ENCODE measurements at regions not wholly inside any gene's neighbourhood (a gene's known extent, or its start where the extent isn't known, plus 50 kb on each side); places are given as distances from the start of the nearest gene placed in this dataset.

DNA sequence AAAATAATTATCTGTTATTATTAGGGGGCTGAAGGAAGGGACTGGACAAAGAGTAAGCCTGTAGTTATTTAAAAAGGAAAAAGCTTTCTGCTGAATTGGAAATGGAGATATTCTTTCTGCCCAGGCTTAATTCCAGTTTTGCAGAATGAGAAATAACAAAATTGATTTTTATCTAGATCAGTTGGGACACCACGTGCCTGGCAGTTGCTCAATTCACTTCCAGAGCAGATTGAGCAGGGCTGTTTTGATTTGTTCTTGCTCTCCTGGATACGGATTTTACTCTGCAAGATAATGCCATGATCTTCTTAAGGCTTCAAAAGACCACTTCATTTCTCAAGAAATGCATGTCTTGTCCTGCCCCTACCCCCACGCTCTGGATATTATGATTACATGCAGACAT is 524.3 kb downstream of the TCERG1L start:
- Mint-ChIP-seq H3K36me3 (no peaks in the 10 kb centered on the region), H3K4me1 (no peaks in the 10 kb centered on the region)

GRCh38 chr10:130787821-130788220 is 523.7 kb downstream of the TCERG1L start:
- Mint-ChIP-seq H3K27me3 (no peaks in the 10 kb centered on the region), H3K4me3 (no peak overlapping the region), H3K9me3 (no peaks in the 10 kb centered on the region), H3K36me3 (no peaks in the 10 kb centered on the region), H3K4me1 (no peaks in the 10 kb centered on the region), H3K27ac (no peak overlapping the region)
- no peak for DNase-seq

More for the DNA sequence above, 524.3 kb downstream of the TCERG1L start:
- Mint-ChIP-seq H3K27me3 (no peaks in the 10 kb centered on the region), H3K27ac (no peak overlapping the region), H3K4me3 (no peak overlapping the region), H3K9me3 (no peaks in the 10 kb centered on the region)
- DNase-seq: no peak

DNA sequence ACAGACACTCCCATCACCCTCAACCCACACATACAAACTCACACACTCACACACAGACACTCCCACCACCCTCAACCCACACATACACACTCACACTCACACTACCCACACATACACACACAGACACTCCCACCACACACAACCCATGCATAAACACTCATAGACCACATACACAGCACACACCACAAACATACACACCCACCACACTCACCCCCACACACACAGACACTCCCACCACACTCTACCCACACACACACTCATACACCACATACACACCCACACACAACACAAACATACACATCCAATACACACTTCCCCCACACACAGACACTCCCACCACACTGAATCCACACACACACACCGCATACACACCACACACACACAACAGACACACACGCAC is 521.2 kb downstream of the TCERG1L start:
- no peak overlapping the region for H3K27ac Mint-ChIP-seq
- H3K4me3 Mint-ChIP-seq: no peak overlapping the region
- DNase-seq: no peak
- H3K27me3 Mint-ChIP-seq: no peaks in the 10 kb centered on the region
- no peaks in the 10 kb centered on the region for H3K36me3 Mint-ChIP-seq
- H3K9me3 Mint-ChIP-seq: no peaks in the 10 kb centered on the region
- no peaks in the 10 kb centered on the region for H3K4me1 Mint-ChIP-seq

- no peaks in the 10 kb centered on the region for H3K9me3 Mint-ChIP-seq
- no peaks in the 10 kb centered on the region for H3K4me1 Mint-ChIP-seq
- H3K4me3 Mint-ChIP-seq: no peak overlapping the region
- no peak for DNase-seq
- H3K27ac Mint-ChIP-seq: no peak overlapping the region
- no peaks in the 10 kb centered on the region for H3K27me3 Mint-ChIP-seq
- H3K36me3 Mint-ChIP-seq: no peaks in the 10 kb centered on the region
Observed at GRCh38 chr10:130792096-130792845, 519.2 kb downstream of the TCERG1L start.

- no peak for DNase-seq
- H3K4me3 Mint-ChIP-seq: no peak overlapping the region
- H3K27me3 Mint-ChIP-seq: no peaks in the 10 kb centered on the region
Observed at GRCh38 chr10:130795819-130796218, 515.7 kb downstream of the TCERG1L start.

DNA sequence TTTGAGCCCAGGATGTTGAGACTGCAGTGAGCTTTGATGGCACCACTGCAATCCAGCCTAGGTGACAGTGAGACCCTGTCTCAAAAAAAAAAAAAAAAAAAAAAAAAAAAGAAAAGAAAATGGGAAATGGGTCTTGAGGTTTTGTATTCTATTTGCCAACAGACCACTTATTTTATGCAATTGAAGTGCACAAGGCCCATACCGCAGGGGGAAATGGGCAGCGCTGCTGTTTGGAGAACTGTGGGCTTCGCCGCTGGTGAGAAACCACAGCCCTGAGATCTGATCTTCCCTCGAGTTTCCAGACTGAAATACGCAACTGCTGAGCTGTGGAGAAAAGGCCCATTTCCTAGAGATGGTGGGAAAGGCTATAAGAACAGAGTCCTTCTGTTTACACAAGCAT is 512.0 kb downstream of the TCERG1L start:
- H3K27ac Mint-ChIP-seq: no peak overlapping the region
- no peak overlapping the region for H3K4me3 Mint-ChIP-seq
- no peaks in the 10 kb centered on the region for H3K9me3 Mint-ChIP-seq
- no peaks in the 10 kb centered on the region for H3K27me3 Mint-ChIP-seq
- no peaks in the 10 kb centered on the region for H3K36me3 Mint-ChIP-seq
- no peaks in the 10 kb centered on the region for H3K4me1 Mint-ChIP-seq
- DNase-seq: no peak

More at GRCh38 chr10:130795819-130796218, 515.7 kb downstream of the TCERG1L start:
- Mint-ChIP-seq H3K4me1 (no peaks in the 10 kb centered on the region), H3K9me3 (no peaks in the 10 kb centered on the region), H3K36me3 (no peaks in the 10 kb centered on the region), H3K27ac (no peak overlapping the region)

- DNase-seq: no peak
- H3K27ac Mint-ChIP-seq: no peak overlapping the region
- H3K4me1 Mint-ChIP-seq: no peaks in the 10 kb centered on the region
- no peak overlapping the region for H3K4me3 Mint-ChIP-seq
- no peaks in the 10 kb centered on the region for H3K36me3 Mint-ChIP-seq
- no peaks in the 10 kb centered on the region for H3K27me3 Mint-ChIP-seq
- H3K9me3 Mint-ChIP-seq: no peaks in the 10 kb centered on the region
Observed at GRCh38 chr10:130800281-130800680, 511.2 kb downstream of the TCERG1L start.

DNA sequence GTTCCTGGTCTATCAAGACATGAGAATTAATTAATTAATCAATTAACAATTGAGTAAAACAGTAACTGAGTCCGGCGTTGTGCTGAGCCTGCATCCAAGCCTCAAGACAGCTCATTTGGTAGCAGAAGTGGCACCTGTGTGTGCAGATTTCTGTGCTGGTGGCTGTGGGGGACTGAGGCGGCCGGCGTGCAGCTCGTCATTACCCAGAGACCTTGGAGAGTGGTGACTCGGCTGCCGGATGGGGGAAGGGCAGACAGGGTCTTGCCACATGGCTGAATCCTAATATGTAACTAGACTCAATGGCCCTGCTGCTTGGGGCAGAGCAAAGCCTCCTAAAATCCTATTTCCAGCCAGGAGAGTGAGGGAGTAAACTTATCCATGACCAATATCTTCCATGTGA is 510.2 kb downstream of the TCERG1L start:
- Mint-ChIP-seq H3K27me3 (no peaks in the 10 kb centered on the region), H3K36me3 (no peaks in the 10 kb centered on the region), H3K9me3 (no peaks in the 10 kb centered on the region), H3K4me3 (no peak overlapping the region), H3K4me1 (no peaks in the 10 kb centered on the region), H3K27ac (no peak overlapping the region)
- DNase-seq: no peak

- no peaks in the 10 kb centered on the region for H3K36me3 Mint-ChIP-seq
- H3K4me1 Mint-ChIP-seq: no peaks in the 10 kb centered on the region
- no peak for DNase-seq
- H3K27me3 Mint-ChIP-seq: no peaks in the 10 kb centered on the region
- no peak overlapping the region for H3K4me3 Mint-ChIP-seq
- H3K27ac Mint-ChIP-seq: no peak overlapping the region
- H3K9me3 Mint-ChIP-seq: no peaks in the 10 kb centered on the region
Observed at GRCh38 chr10:130801784-130802183, 509.7 kb downstream of the TCERG1L start.

DNA sequence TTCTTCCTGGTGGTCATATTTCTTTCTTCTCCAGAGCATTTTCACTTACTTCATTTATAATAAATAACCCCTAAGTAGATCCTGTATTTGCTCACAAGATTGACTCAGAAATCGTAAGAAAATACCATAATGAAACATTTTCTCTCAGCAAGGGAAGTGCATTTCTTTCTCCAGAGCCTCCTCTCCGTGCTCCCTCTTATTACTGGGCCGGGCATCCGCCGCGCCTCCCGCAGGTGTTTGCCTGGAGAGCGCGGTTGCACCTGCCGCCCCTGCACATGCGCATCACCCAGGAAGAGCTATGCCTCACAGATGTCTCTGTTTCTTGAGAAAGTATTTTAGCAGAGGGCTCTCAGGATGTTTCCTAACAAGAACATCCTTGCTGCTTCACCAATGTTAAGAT is 509.2 kb downstream of the TCERG1L start:
- Mint-ChIP-seq H3K9me3 (no peaks in the 10 kb centered on the region), H3K4me3 (no peak overlapping the region), H3K27me3 (no peaks in the 10 kb centered on the region), H3K36me3 (no peaks in the 10 kb centered on the region), H3K4me1 (no peaks in the 10 kb centered on the region), H3K27ac (no peak overlapping the region)
- DNase-seq: no peak

DNA sequence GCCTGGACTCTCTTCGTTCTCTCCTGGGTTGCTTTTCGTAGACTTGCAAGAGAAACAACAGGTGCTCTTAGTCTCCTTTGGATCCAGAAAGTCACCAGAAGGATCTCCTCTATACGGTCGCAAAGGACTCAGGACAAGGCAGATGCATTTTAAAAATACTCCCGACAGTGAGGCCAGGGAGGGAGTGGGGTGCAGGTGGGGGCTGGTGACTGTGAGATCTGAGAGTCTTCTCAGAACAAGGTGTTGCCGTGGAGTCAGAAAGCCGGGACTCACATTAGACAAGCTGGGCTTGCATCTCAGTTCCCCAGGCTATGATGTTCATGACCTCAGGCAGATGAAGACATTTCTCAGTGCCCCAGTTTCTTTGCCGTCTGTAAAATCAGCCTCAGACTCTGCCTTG is 507.2 kb downstream of the TCERG1L start:
- no peak overlapping the region for H3K4me3 Mint-ChIP-seq
- no peaks in the 10 kb centered on the region for H3K27me3 Mint-ChIP-seq
- H3K36me3 Mint-ChIP-seq: no peaks in the 10 kb centered on the region
- H3K27ac Mint-ChIP-seq: no peak overlapping the region
- no peak for DNase-seq
- H3K4me1 Mint-ChIP-seq: no peaks in the 10 kb centered on the region
- no peaks in the 10 kb centered on the region for H3K9me3 Mint-ChIP-seq

- Mint-ChIP-seq H3K4me1 (no peaks in the 10 kb centered on the region), H3K27ac (no peak overlapping the region), H3K27me3 (no peaks in the 10 kb centered on the region), H3K9me3 (no peaks in the 10 kb centered on the region), H3K4me3 (no peak overlapping the region), H3K36me3 (no peaks in the 10 kb centered on the region)
- DNase-seq: no peak
Observed at GRCh38 chr10:130804778-130805634, 506.5 kb downstream of the TCERG1L start.

DNA sequence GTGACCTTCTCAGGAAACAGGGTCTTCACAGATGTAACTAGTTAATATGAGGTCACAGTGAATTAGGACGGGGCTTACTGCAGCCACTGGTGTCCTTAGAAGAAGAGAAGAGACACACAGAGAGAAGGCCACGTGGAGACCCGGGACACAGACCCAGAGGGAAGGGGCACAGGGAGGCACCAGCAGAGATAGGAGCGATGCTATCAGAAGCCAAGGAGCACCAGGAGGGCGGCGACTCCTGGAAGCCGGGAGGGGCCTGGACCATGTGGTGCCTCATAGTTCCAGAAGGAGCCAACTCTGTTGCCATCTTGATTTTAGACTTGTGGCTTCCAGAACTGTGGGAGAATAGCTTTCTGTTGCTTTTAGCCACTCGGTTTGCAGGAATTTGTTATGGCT is 505.9 kb downstream of the TCERG1L start:
- H3K27ac Mint-ChIP-seq: no peak overlapping the region
- DNase-seq: no peak
- H3K4me3 Mint-ChIP-seq: no peak overlapping the region
- H3K9me3 Mint-ChIP-seq: no peaks in the 10 kb centered on the region
- no peaks in the 10 kb centered on the region for H3K36me3 Mint-ChIP-seq
- H3K4me1 Mint-ChIP-seq: no peaks in the 10 kb centered on the region
- no peaks in the 10 kb centered on the region for H3K27me3 Mint-ChIP-seq

DNA sequence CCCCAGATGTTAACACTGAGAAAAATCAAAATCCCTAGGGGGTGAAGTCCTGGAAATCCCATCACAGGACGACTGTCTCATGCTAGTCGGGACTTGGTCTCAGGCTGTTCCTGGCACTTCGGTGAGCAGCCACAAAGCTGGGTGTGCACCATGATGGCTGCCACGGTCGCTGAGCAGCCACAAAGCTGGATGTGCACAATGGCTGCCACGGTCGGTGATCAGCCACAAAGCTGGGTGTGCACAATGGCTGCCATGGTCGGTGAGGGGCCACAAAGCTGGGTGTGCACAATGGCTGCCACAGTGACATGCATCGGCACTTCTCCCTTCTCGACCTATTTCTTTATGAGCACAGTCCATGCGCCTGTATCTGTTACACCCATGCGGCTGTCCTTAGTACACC is 505.1 kb downstream of the TCERG1L start:
- H3K9me3 Mint-ChIP-seq: no peaks in the 10 kb centered on the region
- no peaks in the 10 kb centered on the region for H3K4me1 Mint-ChIP-seq
- no peak overlapping the region for H3K4me3 Mint-ChIP-seq
- H3K36me3 Mint-ChIP-seq: no peaks in the 10 kb centered on the region
- no peaks in the 10 kb centered on the region for H3K27me3 Mint-ChIP-seq
- DNase-seq: no peak
- no peak overlapping the region for H3K27ac Mint-ChIP-seq

- Mint-ChIP-seq H3K27ac (no peak overlapping the region), H3K9me3 (no peaks in the 10 kb centered on the region), H3K4me1 (no peaks in the 10 kb centered on the region), H3K27me3 (no peaks in the 10 kb centered on the region), H3K4me3 (no peak overlapping the region), H3K36me3 (no peaks in the 10 kb centered on the region)
- DNase-seq: no peak
Observed at GRCh38 chr10:130807096-130807495, 504.4 kb downstream of the TCERG1L start.

DNA sequence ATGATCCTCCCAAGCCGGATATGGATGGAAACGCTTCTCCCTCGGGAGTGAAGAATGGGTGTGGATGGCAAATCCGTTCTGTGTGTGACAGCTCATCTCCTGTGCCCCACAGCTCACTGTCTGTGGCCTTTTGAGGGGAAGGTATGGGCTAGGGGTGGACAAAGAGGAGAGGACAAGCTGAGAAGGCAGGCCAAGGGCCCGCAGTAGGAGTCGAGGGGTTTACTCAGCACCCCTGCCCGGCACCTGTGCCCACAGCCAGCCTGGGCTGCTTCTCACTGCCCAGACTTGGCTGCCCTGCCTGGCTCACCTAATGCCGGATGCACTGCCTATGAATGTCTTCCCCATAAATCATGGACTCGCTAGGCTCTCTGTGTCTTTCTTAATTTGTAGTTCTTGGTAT is 503.8 kb downstream of the TCERG1L start:
- Mint-ChIP-seq H3K36me3 (no peaks in the 10 kb centered on the region), H3K4me3 (no peak overlapping the region), H3K4me1 (no peaks in the 10 kb centered on the region), H3K27me3 (no peaks in the 10 kb centered on the region), H3K27ac (no peak overlapping the region), H3K9me3 (no peaks in the 10 kb centered on the region)
- no peak for DNase-seq

All from activated naive CD8-positive, alpha-beta T cell treated with anti-CD3 and anti-CD28 coated beads for 36 hours (primary cell).